Astrocyte (in vitro differentiated cells and primary cell): ENCODE measurements at regions not wholly inside any gene's neighbourhood (a gene's known extent, or its start where the extent isn't known, plus 50 kb on each side); places are given as distances from the start of the nearest gene placed in this dataset.

Experiments used
- CTCF ChIP-seq: IDR thresholded peaks from 2 replicates; pipeline ENCODE4 v1.5.1; 2011; ENCODE audit warnings: low read depth, mild to moderate bottlenecking, inconsistent platforms, low read length, moderate library complexity; ENCODE audit not compliant: insufficient read depth
- EZH2 ChIP-seq: IDR thresholded peaks from 2 replicates; pipeline ENCODE4 v1.6.1; 2012; ENCODE audit warnings: mild to moderate bottlenecking, low read length, inconsistent platforms; ENCODE audit not compliant: insufficient read depth

GRCh38 chr5:27594141-27594540 lies 555.8 kb upstream of the CDH9 start:
- TF ChIP-seq CTCF: no peak
- TF ChIP-seq EZH2: no peak
